ENCODE measurements at regions not wholly inside any gene's neighbourhood (a gene's known extent, or its start where the extent isn't known, plus 50 kb on each side); places are given as distances from the start of the nearest gene placed in this dataset.

- TF ChIP-seq, protein P1, sequence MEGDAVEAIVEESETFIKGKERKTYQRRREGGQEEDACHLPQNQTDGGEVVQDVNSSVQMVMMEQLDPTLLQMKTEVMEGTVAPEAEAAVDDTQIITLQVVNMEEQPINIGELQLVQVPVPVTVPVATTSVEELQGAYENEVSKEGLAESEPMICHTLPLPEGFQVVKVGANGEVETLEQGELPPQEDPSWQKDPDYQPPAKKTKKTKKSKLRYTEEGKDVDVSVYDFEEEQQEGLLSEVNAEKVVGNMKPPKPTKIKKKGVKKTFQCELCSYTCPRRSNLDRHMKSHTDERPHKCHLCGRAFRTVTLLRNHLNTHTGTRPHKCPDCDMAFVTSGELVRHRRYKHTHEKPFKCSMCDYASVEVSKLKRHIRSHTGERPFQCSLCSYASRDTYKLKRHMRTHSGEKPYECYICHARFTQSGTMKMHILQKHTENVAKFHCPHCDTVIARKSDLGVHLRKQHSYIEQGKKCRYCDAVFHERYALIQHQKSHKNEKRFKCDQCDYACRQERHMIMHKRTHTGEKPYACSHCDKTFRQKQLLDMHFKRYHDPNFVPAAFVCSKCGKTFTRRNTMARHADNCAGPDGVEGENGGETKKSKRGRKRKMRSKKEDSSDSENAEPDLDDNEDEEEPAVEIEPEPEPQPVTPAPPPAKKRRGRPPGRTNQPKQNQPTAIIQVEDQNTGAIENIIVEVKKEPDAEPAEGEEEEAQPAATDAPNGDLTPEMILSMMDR (IDR thresholded peaks at IDR 0.05; ENCODE audit: low read depth, low read length, poor library complexity, severe bottlenecking): no peak
- no peak for TF ChIP-seq EZH2phosphoT487 (IDR thresholded peaks at IDR 0.05; ENCODE audit: borderline replicate concordance, low read length)
Measured at GRCh38 chr1:213572912-213573647, 414.7 kb upstream of the PROX1 start.
